Astrocyte (in vitro differentiated cells and primary cell): ENCODE measurements at regions not wholly inside any gene's neighbourhood (a gene's known extent, or its start where the extent isn't known, plus 50 kb on each side); places are given as distances from the start of the nearest gene placed in this dataset.

Experiments used
- DNase-seq: peaks from one replicate; pipeline ENCODE4 v3.0.0-alpha.2; 2010; ENCODE audit warnings: low read depth
- FAIRE-seq: peaks from 2 replicates; lab custom pipeline; 2011; peaks lifted over from hg19 to GRCh38; lab: Jason Lieb, UNC
- H2AFZ ChIP-seq: 2 replicates; pipeline ENCODE4 v1.6.0; 2012; ENCODE audit warnings: low read depth, low read length, inconsistent platforms
- H3K27ac ChIP-seq: 2 replicates; pipeline ENCODE4 v1.5.1; 2011; ENCODE audit warnings: low read depth, low read length, inconsistent platforms
- H3K27me3 ChIP-seq: 2 replicates; pipeline ENCODE4 v1.6.0; 2011; ENCODE audit warnings: low read length, inconsistent platforms; ENCODE audit not compliant: insufficient read depth
- H3K36me3 ChIP-seq: 2 replicates; pipeline ENCODE4 v1.5.1; 2011; ENCODE audit warnings: low read length, inconsistent platforms; ENCODE audit not compliant: insufficient read depth
- H3K4me1 ChIP-seq: 2 replicates; pipeline ENCODE4 v1.5.1; 2011; ENCODE audit warnings: low read length, inconsistent platforms; ENCODE audit not compliant: insufficient read depth
- H3K4me2 ChIP-seq: 2 replicates; pipeline ENCODE4 v1.6.0; 2012; ENCODE audit warnings: low read length, inconsistent platforms
- H3K4me3 ChIP-seq: 2 replicates; pipeline ENCODE4 v1.5.1; 2011; ENCODE audit warnings: low read depth, mild to moderate bottlenecking, low read length, inconsistent platforms; ENCODE audit not compliant: insufficient read depth
- H3K79me2 ChIP-seq: 2 replicates; pipeline ENCODE4 v1.6.0; 2012; ENCODE audit warnings: mild to moderate bottlenecking, low read length, inconsistent platforms; ENCODE audit not compliant: insufficient read depth
- H3K9ac ChIP-seq: 2 replicates; pipeline ENCODE4 v1.6.0; 2012; ENCODE audit warnings: mild to moderate bottlenecking, low read length, inconsistent platforms
- H3K9me3 ChIP-seq: 2 replicates; pipeline ENCODE4 v1.5.1; 2012; ENCODE audit warnings: low read depth, mild to moderate bottlenecking, low read length, inconsistent platforms; ENCODE audit not compliant: insufficient read depth
- H4K20me1 ChIP-seq: 2 replicates; pipeline ENCODE4 v1.6.0; 2012; ENCODE audit warnings: low read length, inconsistent platforms; ENCODE audit not compliant: insufficient read depth
- H3K27ac Mint-ChIP-seq: one replicate; pipeline ENCODE4 v1.8.0; 2021; ENCODE audit warnings: mild to moderate bottlenecking, mixed read lengths; ENCODE audit not compliant: unreplicated experiment
- H3K27me3 Mint-ChIP-seq: one replicate; pipeline ENCODE4 v1.8.0; 2021; ENCODE audit warnings: low read depth, mixed read lengths; ENCODE audit not compliant: unreplicated experiment
- H3K36me3 Mint-ChIP-seq: one replicate; pipeline ENCODE4 v1.8.0; 2021; ENCODE audit warnings: low read depth, mixed read lengths; ENCODE audit not compliant: unreplicated experiment
- H3K4me1 Mint-ChIP-seq: one replicate; pipeline ENCODE4 v1.8.0; 2021; ENCODE audit warnings: low read depth, mixed read lengths; ENCODE audit not compliant: unreplicated experiment
- H3K4me3 Mint-ChIP-seq: one replicate; pipeline ENCODE4 v1.8.0; 2021; ENCODE audit warnings: mild to moderate bottlenecking, moderate library complexity, mixed read lengths; ENCODE audit not compliant: unreplicated experiment
- H3K9me3 Mint-ChIP-seq: one replicate; pipeline ENCODE4 v1.8.0; 2021; ENCODE audit warnings: mild to moderate bottlenecking, mixed read lengths; ENCODE audit not compliant: unreplicated experiment
- CTCF ChIP-seq: IDR thresholded peaks from 2 replicates; pipeline ENCODE4 v1.5.1; 2011; ENCODE audit warnings: low read depth, mild to moderate bottlenecking, inconsistent platforms, low read length, moderate library complexity; ENCODE audit not compliant: insufficient read depth
- EZH2 ChIP-seq: IDR thresholded peaks from 2 replicates; pipeline ENCODE4 v1.6.1; 2012; ENCODE audit warnings: mild to moderate bottlenecking, low read length, inconsistent platforms; ENCODE audit not compliant: insufficient read depth

DNA sequence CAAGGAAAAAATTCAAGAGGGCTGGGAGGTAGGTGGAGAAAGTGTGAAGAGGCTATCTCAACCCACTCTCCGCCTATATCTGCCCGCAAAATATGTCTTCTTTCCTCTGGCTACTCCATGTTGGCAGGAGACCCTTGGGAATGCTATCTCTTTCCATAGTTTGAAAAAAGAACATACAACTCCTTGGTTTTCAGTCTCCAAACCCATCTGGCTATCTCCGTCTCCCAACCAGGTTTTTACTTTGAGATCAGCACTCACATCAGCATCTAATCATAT lies 109.9 kb upstream of the IFNE start:
- H3K4me3 ChIP-seq, result no peak overlapping the region
- no peak for FAIRE-seq

GRCh38 chr9:21597284-21597683 lies 115.2 kb upstream of the IFNE start:
- H3K79me2 ChIP-seq, result no peaks in the 10 kb centered on the region
- H3K9me3 Mint-ChIP-seq, result no peaks in the 10 kb centered on the region
- TF ChIP-seq EZH2, result no peak
- TF ChIP-seq CTCF, result no peak
- H4K20me1 ChIP-seq, result no peaks in the 10 kb centered on the region
- peaks cover 13% of the 10 kb centered on the region for H3K4me1 Mint-ChIP-seq
- no peak overlapping the region for H3K27ac Mint-ChIP-seq
- H3K27me3 ChIP-seq, result no peaks in the 10 kb centered on the region
- H3K27me3 Mint-ChIP-seq, result no peaks in the 10 kb centered on the region
- peaks cover 11% of the 10 kb centered on the region for H3K4me1 ChIP-seq
- DNase-seq, result no peak
- no peak overlapping the region for H3K9ac ChIP-seq
- H3K9me3 ChIP-seq, result no peaks in the 10 kb centered on the region
- no peak overlapping the region for H3K4me3 ChIP-seq
- FAIRE-seq, result no peak
- H3K4me3 Mint-ChIP-seq, result no peak overlapping the region
- no peaks in the 10 kb centered on the region for H3K36me3 Mint-ChIP-seq
- no peak overlapping the region for H3K27ac ChIP-seq
- H2AFZ ChIP-seq, result no peak overlapping the region
- no peak overlapping the region for H3K4me2 ChIP-seq
- H3K36me3 ChIP-seq, result no peaks in the 10 kb centered on the region

More for the DNA sequence above, 109.9 kb upstream of the IFNE start:
- no peaks in the 10 kb centered on the region for H3K27me3 ChIP-seq
- no peak for DNase-seq
- Mint-ChIP-seq H3K4me1 (peaks cover 34% of the 10 kb centered on the region), H3K36me3 (no peaks in the 10 kb centered on the region), H3K27me3 (no peaks in the 10 kb centered on the region), H3K27ac (peak overlapping the region; percentile 93), H3K4me3 (no peak overlapping the region), H3K9me3 (no peaks in the 10 kb centered on the region)
- peak overlapping the region; percentile 86 for H3K27ac ChIP-seq
- no peaks in the 10 kb centered on the region for H3K9me3 ChIP-seq
- H4K20me1 ChIP-seq, result no peaks in the 10 kb centered on the region
- H3K36me3 ChIP-seq, result no peaks in the 10 kb centered on the region
- H3K9ac ChIP-seq, result peak overlapping the region; percentile 45
- no peak overlapping the region for H2AFZ ChIP-seq
- H3K4me2 ChIP-seq, result peak overlapping the region; percentile 81
- H3K4me1 ChIP-seq, result peaks cover 23% of the 10 kb centered on the region
- peaks cover 45% of the 10 kb centered on the region for H3K79me2 ChIP-seq
- TF ChIP-seq EZH2, result no peak

- FAIRE-seq, result no peak
- H3K79me2 ChIP-seq, result no peaks in the 10 kb centered on the region
- peaks cover 4% of the 10 kb centered on the region for H3K4me1 Mint-ChIP-seq
- no peak overlapping the region for H3K27ac ChIP-seq
- TF ChIP-seq EZH2, result no peak
- no peak for TF ChIP-seq CTCF
- H3K27ac Mint-ChIP-seq, result no peak overlapping the region
- no peaks in the 10 kb centered on the region for H3K9me3 Mint-ChIP-seq
- peaks cover 4% of the 10 kb centered on the region for H3K4me1 ChIP-seq
- H3K36me3 ChIP-seq, result no peaks in the 10 kb centered on the region
- no peaks in the 10 kb centered on the region for H3K36me3 Mint-ChIP-seq
- H3K27me3 Mint-ChIP-seq, result no peaks in the 10 kb centered on the region
- no peak overlapping the region for H3K4me3 ChIP-seq
- no peak overlapping the region for H2AFZ ChIP-seq
- H3K9ac ChIP-seq, result no peak overlapping the region
- H3K4me3 Mint-ChIP-seq, result no peak overlapping the region
- H3K9me3 ChIP-seq, result no peaks in the 10 kb centered on the region
- H3K4me2 ChIP-seq, result no peak overlapping the region
- DNase-seq, result no peak
- no peaks in the 10 kb centered on the region for H4K20me1 ChIP-seq
- H3K27me3 ChIP-seq, result no peaks in the 10 kb centered on the region
These were observed 116.6 kb upstream of the IFNE start for GRCh38 chr9:21598749-21599148.
